GM12872 (cell line): ENCODE measurements at regions not wholly inside any gene's neighbourhood (a gene's known extent, or its start where the extent isn't known, plus 50 kb on each side); places are given as distances from the start of the nearest gene placed in this dataset.

ENCODE experiments used
- CTCF ChIP-seq: IDR thresholded peaks from 3 replicates; pipeline ENCODE4 v1.5.1; 2011; ENCODE audit warnings: low read depth, mild to moderate bottlenecking, low read length, moderate library complexity; ENCODE audit not compliant: insufficient read depth

DNA sequence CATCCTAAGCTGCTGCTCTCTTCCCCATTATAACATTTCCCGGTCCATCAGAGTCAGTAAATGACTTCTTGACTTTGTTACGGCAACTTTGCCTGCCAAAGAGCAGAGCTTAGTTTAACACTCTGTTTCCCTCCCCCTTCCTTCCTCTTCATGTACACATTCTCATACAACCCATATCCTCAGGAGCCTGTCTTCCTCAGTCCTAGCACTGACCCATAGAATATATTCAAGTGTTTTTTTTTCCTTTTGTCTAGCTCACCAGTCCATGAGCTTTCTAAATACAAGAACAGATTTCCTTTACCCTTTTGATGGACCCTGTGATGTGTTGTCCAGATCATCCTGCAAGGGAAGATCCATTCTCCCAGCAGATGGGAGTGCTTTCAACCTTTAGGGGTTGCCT, 97.0 kb upstream of the MON1B start:
- TF ChIP-seq CTCF: no peak

DNA sequence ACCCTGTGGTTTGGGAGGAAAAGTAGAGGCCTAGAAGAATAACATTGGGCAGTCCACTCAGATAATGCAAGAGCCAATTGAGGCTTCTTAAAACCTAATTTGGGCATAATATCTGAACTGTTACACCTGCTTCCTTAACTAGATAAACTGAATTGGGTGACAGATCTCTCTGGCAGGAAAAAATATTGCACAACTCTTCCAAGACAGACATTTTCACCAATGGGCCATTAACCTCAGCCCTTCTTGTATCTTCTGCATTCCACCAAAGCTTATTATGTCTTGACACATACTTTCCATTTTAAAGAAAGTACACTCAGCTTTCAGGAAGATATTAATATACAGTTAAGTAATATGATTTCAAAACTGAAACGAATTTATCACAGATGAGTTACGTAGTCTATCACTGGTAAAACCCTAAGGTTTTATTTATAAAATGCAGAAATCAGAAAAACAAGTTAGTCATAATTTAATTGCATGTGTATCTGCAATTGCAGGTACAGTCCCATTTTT, 79.9 kb upstream of the MON1B start:
- no peak for TF ChIP-seq CTCF

- TF ChIP-seq CTCF: no peak
Observed at GRCh38 chr16:77112746-77113145, 78.2 kb upstream of the MON1B start.

GRCh38 chr16:77113835-77114234, 77.2 kb upstream of the MON1B start:
- TF ChIP-seq CTCF: no peak

GRCh38 chr16:77116856-77117255, 74.1 kb upstream of the MON1B start:
- TF ChIP-seq CTCF: no peak

GRCh38 chr16:77117707-77118106, 73.3 kb upstream of the MON1B start:
- no peak for TF ChIP-seq CTCF

DNA sequence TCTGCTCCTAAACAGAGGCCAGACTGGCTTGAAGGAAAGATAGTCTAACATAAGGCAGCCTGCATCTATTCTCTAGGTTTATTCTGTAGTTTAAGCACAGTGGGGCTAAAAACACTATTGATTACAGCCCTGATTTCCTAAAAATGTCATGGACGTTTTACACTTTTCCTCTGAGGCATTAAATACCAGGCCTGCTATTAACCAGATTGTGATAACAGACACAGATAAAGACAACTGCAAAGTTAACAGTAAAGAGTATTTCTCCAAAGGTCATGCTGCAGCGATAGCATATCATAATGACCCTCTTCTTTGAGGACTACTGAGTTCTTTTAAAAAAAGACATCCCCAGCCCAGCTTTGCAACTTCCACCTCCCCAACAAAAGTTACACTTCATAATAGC, 59.6 kb upstream of the MON1B start:
- TF ChIP-seq CTCF: no peak
